GM12873 (cell line): ENCODE measurements at regions not wholly inside any gene's neighbourhood (a gene's known extent, or its start where the extent isn't known, plus 50 kb on each side); places are given as distances from the start of the nearest gene placed in this dataset.

Experiments
- TF ChIP-seq, protein P1 (sequence below): IDR thresholded peaks from 2 replicates; pipeline ENCODE4 v1.5.1; 2012; ENCODE audit warnings: low read depth, mild to moderate bottlenecking, moderate library complexity, low read length, control low read depth; ENCODE audit not compliant: insufficient read depth; ENCODE audit errors: missing control alignments

DNA sequence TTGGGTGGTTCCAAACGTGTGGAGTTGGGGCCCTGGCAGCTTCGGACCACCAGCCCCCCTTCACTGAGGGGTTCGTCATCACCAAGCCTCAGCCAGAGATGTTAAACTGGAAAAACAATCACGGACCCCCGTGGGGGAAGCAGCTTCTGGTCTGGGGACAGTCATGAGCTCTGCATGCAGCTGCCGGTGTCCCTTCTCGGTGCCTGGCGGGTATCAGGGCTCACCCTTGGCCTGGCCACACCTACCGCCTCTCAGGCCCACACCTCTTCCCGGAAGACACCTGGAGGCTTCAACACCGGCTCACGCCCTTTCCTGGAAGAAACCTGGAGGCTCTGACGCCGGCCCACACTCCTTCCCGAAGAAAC lies 77.8 kb upstream of the BHLHE23 start:
- TF ChIP-seq, protein P1, sequence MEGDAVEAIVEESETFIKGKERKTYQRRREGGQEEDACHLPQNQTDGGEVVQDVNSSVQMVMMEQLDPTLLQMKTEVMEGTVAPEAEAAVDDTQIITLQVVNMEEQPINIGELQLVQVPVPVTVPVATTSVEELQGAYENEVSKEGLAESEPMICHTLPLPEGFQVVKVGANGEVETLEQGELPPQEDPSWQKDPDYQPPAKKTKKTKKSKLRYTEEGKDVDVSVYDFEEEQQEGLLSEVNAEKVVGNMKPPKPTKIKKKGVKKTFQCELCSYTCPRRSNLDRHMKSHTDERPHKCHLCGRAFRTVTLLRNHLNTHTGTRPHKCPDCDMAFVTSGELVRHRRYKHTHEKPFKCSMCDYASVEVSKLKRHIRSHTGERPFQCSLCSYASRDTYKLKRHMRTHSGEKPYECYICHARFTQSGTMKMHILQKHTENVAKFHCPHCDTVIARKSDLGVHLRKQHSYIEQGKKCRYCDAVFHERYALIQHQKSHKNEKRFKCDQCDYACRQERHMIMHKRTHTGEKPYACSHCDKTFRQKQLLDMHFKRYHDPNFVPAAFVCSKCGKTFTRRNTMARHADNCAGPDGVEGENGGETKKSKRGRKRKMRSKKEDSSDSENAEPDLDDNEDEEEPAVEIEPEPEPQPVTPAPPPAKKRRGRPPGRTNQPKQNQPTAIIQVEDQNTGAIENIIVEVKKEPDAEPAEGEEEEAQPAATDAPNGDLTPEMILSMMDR = no peak

DNA sequence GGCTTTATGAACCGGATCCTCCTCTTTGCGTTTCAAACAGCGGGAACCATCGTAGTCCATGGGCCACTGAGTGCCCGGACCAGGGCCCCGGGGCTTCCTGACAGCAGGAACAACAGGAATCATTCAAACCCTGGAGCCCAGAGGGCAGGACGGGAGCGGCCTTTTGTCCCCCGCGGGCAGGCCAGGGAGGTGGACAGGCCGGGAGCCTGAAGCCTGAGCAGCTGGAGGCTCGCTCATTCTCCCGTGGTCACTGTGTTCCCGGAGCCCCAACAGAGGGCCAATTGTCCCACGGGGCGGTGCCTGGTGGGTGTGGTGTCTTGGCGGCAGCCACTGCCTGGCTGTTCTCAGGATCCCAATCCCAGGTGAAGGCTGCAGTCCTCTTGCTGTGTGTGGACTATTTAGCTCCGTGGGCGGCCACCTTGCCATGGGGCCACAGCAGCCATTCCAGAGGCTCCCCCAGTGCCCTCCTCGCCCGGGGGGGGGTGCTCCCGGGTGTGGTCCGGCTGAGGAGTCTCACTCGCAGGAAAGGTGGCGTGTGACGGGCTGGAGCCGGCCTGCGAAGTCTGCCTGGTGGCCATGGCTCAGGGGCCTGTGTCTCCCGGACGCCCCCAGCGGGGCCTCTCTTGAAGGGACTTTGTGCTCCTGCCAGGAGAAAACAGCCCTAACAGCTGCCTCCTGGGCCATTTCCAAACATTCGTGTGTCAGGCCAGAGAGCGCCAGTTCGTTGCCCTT lies 77.2 kb upstream of the BHLHE23 start:
- TF ChIP-seq, protein P1 = no peak

DNA sequence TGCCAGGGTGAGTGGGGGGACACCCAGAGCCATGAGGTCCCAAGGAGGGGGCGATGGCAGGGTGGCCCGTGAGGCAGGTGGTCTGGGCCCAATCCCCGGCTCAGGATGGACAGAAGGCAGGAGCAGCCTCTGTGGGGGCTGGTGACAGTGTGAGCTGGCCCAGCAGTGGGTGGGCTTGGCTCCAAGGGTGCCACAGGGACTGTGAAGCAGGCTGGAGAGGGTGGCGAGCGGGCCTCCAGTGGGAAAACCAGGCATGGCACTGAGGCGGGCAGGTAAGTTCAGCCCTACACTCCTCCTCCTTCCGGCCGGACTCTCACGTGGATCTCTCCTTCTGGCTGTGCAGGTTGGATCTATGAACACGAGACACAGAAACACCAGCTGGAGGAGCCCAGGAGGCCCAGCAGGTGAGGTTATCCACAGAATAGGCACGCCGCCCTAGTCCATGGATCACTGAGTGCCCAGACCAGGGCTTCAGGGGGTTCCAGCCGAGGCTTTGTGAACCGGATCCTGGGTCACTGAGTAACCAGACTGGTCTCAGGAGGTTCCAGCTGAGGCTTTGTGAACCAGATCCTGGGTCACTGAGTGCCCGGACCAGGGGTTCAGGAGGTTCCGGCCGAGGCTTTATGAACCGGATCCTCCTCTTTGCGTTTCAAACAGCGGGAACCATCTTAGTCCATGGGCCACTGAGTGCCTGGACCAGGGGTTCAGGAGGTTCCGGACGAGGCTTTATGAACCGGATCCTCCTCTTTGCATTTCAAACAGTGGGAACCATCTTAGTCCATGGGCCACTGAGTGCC lies 76.4 kb upstream of the BHLHE23 start:
- TF ChIP-seq, protein P1 = no peak

DNA sequence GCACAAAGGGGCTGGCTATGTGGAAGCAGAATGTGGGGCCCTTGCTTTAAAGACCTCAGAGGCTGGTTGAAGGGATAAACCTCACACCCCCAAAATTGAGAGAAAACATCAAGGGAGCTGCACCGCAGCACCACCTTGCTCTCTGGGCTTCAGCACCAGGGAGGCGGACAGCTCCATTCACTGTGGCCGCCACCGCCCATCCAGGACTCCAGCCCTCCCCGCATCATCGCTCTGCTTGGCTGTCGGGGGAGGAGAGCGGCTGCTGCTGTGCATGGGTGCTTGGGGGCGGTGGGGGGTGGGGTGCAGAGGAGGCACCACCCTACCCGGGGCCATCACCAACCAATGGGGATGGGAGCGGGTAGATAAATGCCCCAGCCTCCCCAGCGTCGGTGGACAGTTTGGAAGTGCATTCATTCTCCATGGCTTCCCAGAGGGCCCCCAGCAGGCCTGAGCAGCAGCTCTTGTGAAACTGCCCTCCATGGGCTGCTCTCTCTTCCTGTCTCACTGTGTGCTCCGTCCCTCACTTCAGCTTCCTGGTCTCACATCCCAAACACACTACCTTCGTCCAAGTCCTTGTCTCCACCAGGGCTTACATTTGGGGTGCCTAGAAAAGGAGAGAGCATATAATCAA lies 75.7 kb upstream of the BHLHE23 start:
- TF ChIP-seq, protein P1 = no peak

DNA sequence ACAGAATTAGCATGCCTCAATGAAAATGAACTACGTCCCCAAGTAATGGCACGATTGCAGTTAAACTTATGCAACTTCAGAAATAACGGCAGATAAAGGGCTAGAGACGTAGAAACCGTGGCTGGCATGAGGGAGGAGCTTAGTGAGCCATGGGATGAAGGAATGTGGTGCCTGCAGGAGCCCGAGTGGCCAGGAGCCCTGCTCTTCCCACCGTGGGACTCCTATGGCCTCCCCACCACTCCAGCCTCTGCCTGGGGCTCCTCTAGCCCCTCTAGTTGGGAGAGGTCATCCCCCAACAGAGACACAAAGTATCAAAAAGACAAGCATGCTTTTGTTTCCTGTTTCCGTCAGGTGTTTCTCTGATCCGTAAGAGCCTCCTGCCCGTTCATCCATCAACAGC lies 75.1 kb upstream of the BHLHE23 start:
- TF ChIP-seq, protein P1 = no peak

DNA sequence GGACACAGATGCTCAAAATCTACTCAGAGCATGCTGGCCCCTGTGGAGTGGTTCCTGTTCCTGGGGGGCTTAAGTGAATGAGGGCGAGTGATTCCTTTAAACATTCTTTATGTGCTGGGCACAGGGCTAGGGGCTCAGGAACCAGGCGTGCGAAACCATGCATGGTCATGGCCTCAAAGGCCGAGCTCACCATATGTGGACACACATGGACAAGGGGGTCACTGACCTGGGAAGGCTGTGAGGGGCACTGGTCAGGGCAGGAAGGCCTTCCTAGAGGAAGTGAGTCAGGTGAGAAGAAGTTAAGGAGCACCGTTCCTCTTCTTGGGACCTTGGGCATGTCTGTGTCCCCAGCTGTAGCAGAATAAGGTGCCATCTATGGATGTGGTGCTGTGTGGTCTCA lies 74.6 kb upstream of the BHLHE23 start:
- TF ChIP-seq, protein P1 = no peak

DNA sequence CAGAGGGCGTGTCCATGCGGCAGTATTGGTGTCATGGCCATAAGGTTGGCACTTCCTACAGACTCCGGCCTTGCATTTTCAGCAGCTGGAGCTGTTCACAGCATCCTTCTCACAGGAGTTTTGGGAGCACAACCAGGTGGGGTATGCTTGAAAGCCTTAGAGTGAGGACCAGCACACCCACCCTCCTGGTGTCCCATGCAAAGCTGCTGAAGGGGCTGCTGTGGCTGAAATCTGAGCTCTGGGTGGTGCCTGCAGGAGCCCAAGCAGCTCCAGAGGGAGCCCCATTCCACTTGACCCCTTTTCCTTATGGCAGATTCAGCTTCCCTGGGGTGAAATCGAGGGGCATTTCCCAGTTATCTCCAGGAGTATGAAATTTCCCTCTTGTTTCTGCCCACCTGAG lies 74.0 kb upstream of the BHLHE23 start:
- TF ChIP-seq, protein P1 = no peak
